GM23338 (cell line): ENCODE measurements at regions not wholly inside any gene's neighbourhood (a gene's known extent, or its start where the extent isn't known, plus 50 kb on each side); places are given as distances from the start of the nearest gene placed in this dataset.

Source experiments
- ATAC-seq: fragments of 200-7000 bp; cut with Tn5 transposase; 3 replicates; pipeline ENCODE4 v1.9.1; 2020
- DNase-seq: peaks from one replicate; pipeline ENCODE4 v3.0.0-alpha.2; 2015; ENCODE audit warnings: low spot score
- H2AFZ ChIP-seq: fragments of 200-600 bp; sonication (generic); 2 replicates; pipeline ENCODE4 v1.8.0; 2016; ENCODE audit warnings: antibody characterized with exemption, mild to moderate bottlenecking, moderate library complexity
- H3F3A ChIP-seq: fragments of 200-600 bp; sonication (generic); replicated peaks from 2 replicates; pipeline ENCODE4 v1.8.0; 2017; ENCODE audit warnings: antibody characterized with exemption, mixed run types, low read depth
- H3K27ac ChIP-seq: fragments of 200-600 bp; sonication (generic); 2 replicates; pipeline ENCODE4 v1.6.1; 2016; ENCODE audit warnings: low read depth
- H3K27me3 ChIP-seq: fragments of 200-600 bp; sonication (generic); 2 replicates; pipeline ENCODE4 v1.8.0; 2016; ENCODE audit warnings: mild to moderate bottlenecking, mixed run types, moderate library complexity; ENCODE audit not compliant: insufficient read depth
- H3K36me3 ChIP-seq: fragments of 200-600 bp; sonication (generic); 2 replicates; pipeline ENCODE4 v1.8.0; 2016; ENCODE audit warnings: mild to moderate bottlenecking; ENCODE audit not compliant: insufficient read depth
- H3K4me1 ChIP-seq: fragments of 200-600 bp; sonication (generic); 2 replicates; pipeline ENCODE4 v1.8.0; 2016; ENCODE audit warnings: mild to moderate bottlenecking, moderate library complexity; ENCODE audit not compliant: insufficient read depth
- H3K4me2 ChIP-seq: fragments of 200-600 bp; sonication (generic); 2 replicates; pipeline ENCODE4 v1.7.1; 2017; ENCODE audit warnings: mixed run types
- H3K4me3 ChIP-seq: fragments of 200-600 bp; sonication (generic); 2 replicates; pipeline ENCODE4 v1.6.1; 2016; ENCODE audit warnings: mixed run types
- H3K79me2 ChIP-seq: fragments of 200-600 bp; sonication (generic); replicated peaks from 2 replicates; pipeline ENCODE4 v1.8.0; 2017; ENCODE audit warnings: mild to moderate bottlenecking; ENCODE audit not compliant: insufficient read depth
- H3K9me2 ChIP-seq: fragments of 200-600 bp; sonication (generic); 2 replicates; pipeline ENCODE4 v1.8.0; 2017; ENCODE audit not compliant: insufficient read depth
- H4K20me1 ChIP-seq: fragments of 200-600 bp; sonication (generic); replicated peaks from 2 replicates; pipeline ENCODE4 v1.8.0; 2017; ENCODE audit warnings: mild to moderate bottlenecking; ENCODE audit not compliant: insufficient read depth
- H3K27ac Mint-ChIP-seq: 2 replicates; pipeline ENCODE4 v1.8.0; 2020; ENCODE audit warnings: inconsistent platforms, mild to moderate bottlenecking, moderate library complexity, mixed read lengths
- H3K27me3 Mint-ChIP-seq: 3 replicates; pipeline ENCODE4 v1.8.0; 2022; ENCODE audit warnings: low read depth, mild to moderate bottlenecking, moderate library complexity, mixed read lengths, inconsistent platforms; ENCODE audit not compliant: insufficient read depth, poor library complexity
- H3K36me3 Mint-ChIP-seq: 3 replicates; pipeline ENCODE4 v1.8.0; 2021; ENCODE audit warnings: low read depth, mild to moderate bottlenecking, inconsistent platforms, moderate library complexity, mixed read lengths
- H3K4me1 Mint-ChIP-seq: 3 replicates; pipeline ENCODE4 v1.8.0; 2020; ENCODE audit warnings: mild to moderate bottlenecking, inconsistent platforms, mixed read lengths
- H3K4me3 Mint-ChIP-seq: 3 replicates; pipeline ENCODE4 v1.8.0; 2021; ENCODE audit warnings: moderate library complexity, mild to moderate bottlenecking, inconsistent platforms, mixed read lengths
- H3K9me3 Mint-ChIP-seq: 3 replicates; pipeline ENCODE4 v1.8.0; 2020; ENCODE audit warnings: moderate library complexity, mild to moderate bottlenecking, inconsistent platforms, mixed read lengths
- EZH2 ChIP-seq: fragments of 200-600 bp; sonication (generic); IDR thresholded peaks from one replicate; pipeline ENCODE4 v1.8.0; 2017; ENCODE audit warnings: antibody characterized with exemption, mild to moderate bottlenecking, low read depth; ENCODE audit not compliant: unreplicated experiment
- EZH2phosphoT487 ChIP-seq: fragments of 200-600 bp; sonication (generic); IDR thresholded peaks from one replicate; pipeline ENCODE4 v1.8.1; 2018; ENCODE audit warnings: antibody characterized with exemption; ENCODE audit not compliant: unreplicated experiment
- STAT1 ChIP-seq: IDR thresholded peaks from one replicate; pipeline ENCODE4 v1.6.1; 2016; ENCODE audit warnings: antibody characterized with exemption; ENCODE audit not compliant: unreplicated experiment
- ZNF114 ChIP-seq: fragments of 250-450 bp; sonication (Bioruptor Pico); IDR thresholded peaks from 2 replicates; pipeline ENCODE4 v1.5.0; 2020; ENCODE audit warnings: mild to moderate bottlenecking, moderate library complexity
- TF ChIP-seq, protein P1 (sequence below): IDR thresholded peaks from one replicate; pipeline ENCODE4 v1.6.1; 2018; ENCODE audit warnings: antibody characterized with exemption; ENCODE audit not compliant: unreplicated experiment
- TF ChIP-seq, protein P2 (sequence below): IDR thresholded peaks from 2 replicates; pipeline ENCODE4 v1.6.1; 2016; ENCODE audit warnings: antibody characterized with exemption
- TF ChIP-seq, protein P3 (sequence below): fragments of 250-450 bp; sonication (Bioruptor Pico); IDR thresholded peaks from 2 replicates; pipeline ENCODE4 v1.5.0; 2020; ENCODE audit warnings: mild to moderate bottlenecking, moderate library complexity
- TF ChIP-seq, protein P4 (sequence below), 2 experiments: fragments of 200-600 bp in 1 of 2; sonication (generic) in 1 of 2; conservative IDR thresholded peaks; 2 replicates each; pipeline versions ENCODE4 v1.5.1 to v1.6.1; 2016 to 2017; ENCODE audit warnings: antibody characterized with exemption in 2 of 2, low read depth in 2 of 2, mild to moderate bottlenecking in 2 of 2, moderate library complexity in 1 of 2

DNA sequence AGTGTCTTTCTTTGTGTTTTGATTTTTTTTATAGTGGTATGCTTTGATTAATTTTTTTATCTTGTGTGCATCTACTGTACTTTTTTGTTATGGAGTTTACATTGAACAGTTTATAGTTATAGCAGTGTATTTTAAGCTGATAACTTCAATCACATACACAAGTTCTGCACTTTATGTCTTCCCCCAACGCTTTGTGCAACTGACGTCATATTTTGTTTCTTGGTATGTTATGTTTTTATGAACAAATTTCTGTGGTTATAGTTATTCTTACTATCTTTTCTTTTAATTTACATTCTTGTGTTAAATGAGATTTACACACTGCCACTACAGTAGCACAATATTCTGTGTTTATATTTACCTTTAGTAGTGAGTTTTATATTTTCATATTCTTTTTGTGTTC, 197.1 kb downstream of the SNAPC1 start (continued):
- TF ChIP-seq, protein P1, sequence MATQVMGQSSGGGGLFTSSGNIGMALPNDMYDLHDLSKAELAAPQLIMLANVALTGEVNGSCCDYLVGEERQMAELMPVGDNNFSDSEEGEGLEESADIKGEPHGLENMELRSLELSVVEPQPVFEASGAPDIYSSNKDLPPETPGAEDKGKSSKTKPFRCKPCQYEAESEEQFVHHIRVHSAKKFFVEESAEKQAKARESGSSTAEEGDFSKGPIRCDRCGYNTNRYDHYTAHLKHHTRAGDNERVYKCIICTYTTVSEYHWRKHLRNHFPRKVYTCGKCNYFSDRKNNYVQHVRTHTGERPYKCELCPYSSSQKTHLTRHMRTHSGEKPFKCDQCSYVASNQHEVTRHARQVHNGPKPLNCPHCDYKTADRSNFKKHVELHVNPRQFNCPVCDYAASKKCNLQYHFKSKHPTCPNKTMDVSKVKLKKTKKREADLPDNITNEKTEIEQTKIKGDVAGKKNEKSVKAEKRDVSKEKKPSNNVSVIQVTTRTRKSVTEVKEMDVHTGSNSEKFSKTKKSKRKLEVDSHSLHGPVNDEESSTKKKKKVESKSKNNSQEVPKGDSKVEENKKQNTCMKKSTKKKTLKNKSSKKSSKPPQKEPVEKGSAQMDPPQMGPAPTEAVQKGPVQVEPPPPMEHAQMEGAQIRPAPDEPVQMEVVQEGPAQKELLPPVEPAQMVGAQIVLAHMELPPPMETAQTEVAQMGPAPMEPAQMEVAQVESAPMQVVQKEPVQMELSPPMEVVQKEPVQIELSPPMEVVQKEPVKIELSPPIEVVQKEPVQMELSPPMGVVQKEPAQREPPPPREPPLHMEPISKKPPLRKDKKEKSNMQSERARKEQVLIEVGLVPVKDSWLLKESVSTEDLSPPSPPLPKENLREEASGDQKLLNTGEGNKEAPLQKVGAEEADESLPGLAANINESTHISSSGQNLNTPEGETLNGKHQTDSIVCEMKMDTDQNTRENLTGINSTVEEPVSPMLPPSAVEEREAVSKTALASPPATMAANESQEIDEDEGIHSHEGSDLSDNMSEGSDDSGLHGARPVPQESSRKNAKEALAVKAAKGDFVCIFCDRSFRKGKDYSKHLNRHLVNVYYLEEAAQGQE: no peak
- no peak for TF ChIP-seq STAT1
- TF ChIP-seq, protein P2, sequence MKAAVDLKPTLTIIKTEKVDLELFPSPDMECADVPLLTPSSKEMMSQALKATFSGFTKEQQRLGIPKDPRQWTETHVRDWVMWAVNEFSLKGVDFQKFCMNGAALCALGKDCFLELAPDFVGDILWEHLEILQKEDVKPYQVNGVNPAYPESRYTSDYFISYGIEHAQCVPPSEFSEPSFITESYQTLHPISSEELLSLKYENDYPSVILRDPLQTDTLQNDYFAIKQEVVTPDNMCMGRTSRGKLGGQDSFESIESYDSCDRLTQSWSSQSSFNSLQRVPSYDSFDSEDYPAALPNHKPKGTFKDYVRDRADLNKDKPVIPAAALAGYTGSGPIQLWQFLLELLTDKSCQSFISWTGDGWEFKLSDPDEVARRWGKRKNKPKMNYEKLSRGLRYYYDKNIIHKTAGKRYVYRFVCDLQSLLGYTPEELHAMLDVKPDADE: no peak
- TF ChIP-seq EZH2phosphoT487: no peak

DNA sequence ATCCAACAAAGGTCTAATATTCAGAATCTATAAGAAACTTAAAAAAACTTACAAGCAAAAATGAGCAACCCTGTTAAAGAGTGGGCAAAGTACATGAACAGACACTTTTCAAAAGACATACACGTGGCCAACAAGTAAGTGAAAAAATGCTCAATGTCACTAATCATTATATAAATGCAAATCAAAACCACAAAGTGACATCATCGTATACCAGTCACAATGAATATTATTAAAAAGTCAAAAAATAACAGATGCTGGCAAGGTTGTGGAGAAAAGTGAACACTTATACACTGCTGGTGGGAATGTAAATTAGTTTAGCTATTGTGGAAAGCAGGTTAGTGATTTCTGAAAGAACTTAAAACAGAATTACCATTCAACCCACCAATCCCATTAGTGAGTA, 199.1 kb downstream of the SNAPC1 start:
- Mint-ChIP-seq H3K36me3 (no peaks in the 10 kb centered on the region; the same call in 2 of the 3 replicates), H3K27me3 (no peaks in the 10 kb centered on the region), H3K9me3 (peaks cover 3% of the 10 kb centered on the region; the same call in 1 of the 3 replicates), H3K4me1 (no peaks in the 10 kb centered on the region), H3K27ac (no peak overlapping the region), H3K4me3 (no peak overlapping the region)
- Histone ChIP-seq H3K36me3 (no peaks in the 10 kb centered on the region), H3K4me2 (no peak overlapping the region), H4K20me1 (no peaks in the 10 kb centered on the region), H3K9me2 (no peaks in the 10 kb centered on the region), H3K4me3 (no peak overlapping the region), H3F3A (no peaks in the 10 kb centered on the region), H3K27ac (no peak overlapping the region), H3K27me3 (no peaks in the 10 kb centered on the region), H3K79me2 (no peaks in the 10 kb centered on the region), H3K4me1 (no peaks in the 10 kb centered on the region), H2AFZ (no peak overlapping the region)
- ATAC-seq (no peak), DNase-seq (no peak)
- TF ChIP-seq EZH2phosphoT487 (no peak), ZNF114 (no peak), EZH2 (no peak), STAT1 (no peak)
- TF ChIP-seq, protein P3, sequence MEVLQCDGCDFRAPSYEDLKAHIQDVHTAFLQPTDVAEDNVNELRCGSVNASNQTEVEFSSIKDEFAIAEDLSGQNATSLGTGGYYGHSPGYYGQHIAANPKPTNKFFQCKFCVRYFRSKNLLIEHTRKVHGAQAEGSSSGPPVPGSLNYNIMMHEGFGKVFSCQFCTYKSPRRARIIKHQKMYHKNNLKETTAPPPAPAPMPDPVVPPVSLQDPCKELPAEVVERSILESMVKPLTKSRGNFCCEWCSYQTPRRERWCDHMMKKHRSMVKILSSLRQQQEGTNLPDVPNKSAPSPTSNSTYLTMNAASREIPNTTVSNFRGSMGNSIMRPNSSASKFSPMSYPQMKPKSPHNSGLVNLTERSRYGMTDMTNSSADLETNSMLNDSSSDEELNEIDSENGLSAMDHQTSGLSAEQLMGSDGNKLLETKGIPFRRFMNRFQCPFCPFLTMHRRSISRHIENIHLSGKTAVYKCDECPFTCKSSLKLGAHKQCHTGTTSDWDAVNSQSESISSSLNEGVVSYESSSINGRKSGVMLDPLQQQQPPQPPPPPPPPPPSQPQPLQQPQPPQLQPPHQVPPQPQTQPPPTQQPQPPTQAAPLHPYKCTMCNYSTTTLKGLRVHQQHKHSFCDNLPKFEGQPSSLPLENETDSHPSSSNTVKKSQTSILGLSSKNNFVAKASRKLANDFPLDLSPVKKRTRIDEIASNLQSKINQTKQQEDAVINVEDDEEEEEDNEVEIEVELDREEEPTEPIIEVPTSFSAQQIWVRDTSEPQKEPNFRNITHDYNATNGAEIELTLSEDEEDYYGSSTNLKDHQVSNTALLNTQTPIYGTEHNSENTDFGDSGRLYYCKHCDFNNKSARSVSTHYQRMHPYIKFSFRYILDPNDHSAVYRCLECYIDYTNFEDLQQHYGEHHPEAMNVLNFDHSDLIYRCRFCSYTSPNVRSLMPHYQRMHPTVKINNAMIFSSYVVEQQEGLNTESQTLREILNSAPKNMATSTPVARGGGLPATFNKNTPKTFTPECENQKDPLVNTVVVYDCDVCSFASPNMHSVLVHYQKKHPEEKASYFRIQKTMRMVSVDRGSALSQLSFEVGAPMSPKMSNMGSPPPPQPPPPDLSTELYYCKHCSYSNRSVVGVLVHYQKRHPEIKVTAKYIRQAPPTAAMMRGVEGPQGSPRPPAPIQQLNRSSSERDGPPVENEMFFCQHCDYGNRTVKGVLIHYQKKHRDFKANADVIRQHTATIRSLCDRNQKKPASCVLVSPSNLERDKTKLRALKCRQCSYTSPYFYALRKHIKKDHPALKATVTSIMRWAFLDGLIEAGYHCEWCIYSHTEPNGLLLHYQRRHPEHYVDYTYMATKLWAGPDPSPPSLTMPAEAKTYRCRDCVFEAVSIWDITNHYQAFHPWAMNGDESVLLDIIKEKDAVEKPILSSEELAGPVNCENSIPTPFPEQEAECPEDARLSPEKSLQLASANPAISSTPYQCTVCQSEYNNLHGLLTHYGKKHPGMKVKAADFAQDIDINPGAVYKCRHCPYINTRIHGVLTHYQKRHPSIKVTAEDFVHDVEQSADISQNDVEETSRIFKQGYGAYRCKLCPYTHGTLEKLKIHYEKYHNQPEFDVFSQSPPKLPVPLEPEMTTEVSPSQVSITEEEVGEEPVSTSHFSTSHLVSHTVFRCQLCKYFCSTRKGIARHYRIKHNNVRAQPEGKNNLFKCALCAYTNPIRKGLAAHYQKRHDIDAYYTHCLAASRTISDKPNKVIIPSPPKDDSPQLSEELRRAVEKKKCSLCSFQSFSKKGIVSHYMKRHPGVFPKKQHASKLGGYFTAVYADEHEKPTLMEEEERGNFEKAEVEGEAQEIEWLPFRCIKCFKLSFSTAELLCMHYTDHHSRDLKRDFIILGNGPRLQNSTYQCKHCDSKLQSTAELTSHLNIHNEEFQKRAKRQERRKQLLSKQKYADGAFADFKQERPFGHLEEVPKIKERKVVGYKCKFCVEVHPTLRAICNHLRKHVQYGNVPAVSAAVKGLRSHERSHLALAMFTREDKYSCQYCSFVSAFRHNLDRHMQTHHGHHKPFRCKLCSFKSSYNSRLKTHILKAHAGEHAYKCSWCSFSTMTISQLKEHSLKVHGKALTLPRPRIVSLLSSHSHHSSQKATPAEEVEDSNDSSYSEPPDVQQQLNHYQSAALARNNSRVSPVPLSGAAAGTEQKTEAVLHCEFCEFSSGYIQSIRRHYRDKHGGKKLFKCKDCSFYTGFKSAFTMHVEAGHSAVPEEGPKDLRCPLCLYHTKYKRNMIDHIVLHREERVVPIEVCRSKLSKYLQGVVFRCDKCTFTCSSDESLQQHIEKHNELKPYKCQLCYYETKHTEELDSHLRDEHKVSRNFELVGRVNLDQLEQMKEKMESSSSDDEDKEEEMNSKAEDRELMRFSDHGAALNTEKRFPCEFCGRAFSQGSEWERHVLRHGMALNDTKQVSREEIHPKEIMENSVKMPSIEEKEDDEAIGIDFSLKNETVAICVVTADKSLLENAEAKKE (CRISPR knock-in tag): no peak
- TF ChIP-seq, protein P4, sequence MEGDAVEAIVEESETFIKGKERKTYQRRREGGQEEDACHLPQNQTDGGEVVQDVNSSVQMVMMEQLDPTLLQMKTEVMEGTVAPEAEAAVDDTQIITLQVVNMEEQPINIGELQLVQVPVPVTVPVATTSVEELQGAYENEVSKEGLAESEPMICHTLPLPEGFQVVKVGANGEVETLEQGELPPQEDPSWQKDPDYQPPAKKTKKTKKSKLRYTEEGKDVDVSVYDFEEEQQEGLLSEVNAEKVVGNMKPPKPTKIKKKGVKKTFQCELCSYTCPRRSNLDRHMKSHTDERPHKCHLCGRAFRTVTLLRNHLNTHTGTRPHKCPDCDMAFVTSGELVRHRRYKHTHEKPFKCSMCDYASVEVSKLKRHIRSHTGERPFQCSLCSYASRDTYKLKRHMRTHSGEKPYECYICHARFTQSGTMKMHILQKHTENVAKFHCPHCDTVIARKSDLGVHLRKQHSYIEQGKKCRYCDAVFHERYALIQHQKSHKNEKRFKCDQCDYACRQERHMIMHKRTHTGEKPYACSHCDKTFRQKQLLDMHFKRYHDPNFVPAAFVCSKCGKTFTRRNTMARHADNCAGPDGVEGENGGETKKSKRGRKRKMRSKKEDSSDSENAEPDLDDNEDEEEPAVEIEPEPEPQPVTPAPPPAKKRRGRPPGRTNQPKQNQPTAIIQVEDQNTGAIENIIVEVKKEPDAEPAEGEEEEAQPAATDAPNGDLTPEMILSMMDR (conservative IDR thresholded peaks at IDR 0.05; ENCODE audit: low read depth in 2 of 2): no peak
- TF ChIP-seq, protein P1: no peak
